ENCODE measurements at regions not wholly inside any gene's neighbourhood (a gene's known extent, or its start where the extent isn't known, plus 50 kb on each side); places are given as distances from the start of the nearest gene placed in this dataset.

DNA sequence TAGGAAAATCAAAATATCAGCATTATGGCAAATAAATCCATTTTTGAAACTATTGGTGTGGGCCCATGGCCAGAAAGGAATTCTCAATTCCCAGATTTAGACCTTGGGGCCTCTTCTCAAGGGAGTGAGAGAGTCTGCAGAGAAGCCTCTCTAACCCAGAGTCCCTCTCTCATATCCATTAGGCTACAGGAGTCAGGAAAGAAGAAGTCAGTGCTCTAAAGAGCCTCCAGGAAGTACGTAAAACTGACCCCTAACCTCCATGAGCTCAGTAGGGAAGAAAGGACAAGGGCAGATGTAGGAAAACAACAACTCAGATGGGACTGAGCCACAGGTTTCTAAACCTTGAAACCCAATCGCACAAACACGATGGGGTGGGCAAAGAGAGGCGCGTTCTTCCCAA is 479.9 kb upstream of the TNP1 start:
- peaks cover 8% of the 10 kb centered on the region for H3K4me1 ChIP-seq (ENCODE audit: insufficient read depth, low read length)
- no peak overlapping the region for H3K4me2 ChIP-seq (ENCODE audit: low read length)
- no peaks in the 10 kb centered on the region for H4K20me1 ChIP-seq (ENCODE audit: insufficient read depth, low read length)
- FAIRE-seq (no peak), DNase-seq (ENCODE audit: low read depth) (no peak)
- H3K4me1 Mint-ChIP-seq (ENCODE audit: low read depth, unreplicated experiment) = peaks cover 28% of the 10 kb centered on the region
- H3K9me3 Mint-ChIP-seq (ENCODE audit: unreplicated experiment) = no peaks in the 10 kb centered on the region
- peak overlapping the region; percentile 67 for H3K27ac Mint-ChIP-seq (ENCODE audit: unreplicated experiment)
- no peak overlapping the region for H2AFZ ChIP-seq (ENCODE audit: low read depth, low read length)
- H3K9ac ChIP-seq (ENCODE audit: low read length) = no peak overlapping the region
- H3K27me3 ChIP-seq (ENCODE audit: insufficient read depth, low read length) = no peaks in the 10 kb centered on the region
- H3K9me3 ChIP-seq (ENCODE audit: insufficient read depth, low read depth, low read length) = no peaks in the 10 kb centered on the region
- no peak for TF ChIP-seq EZH2 (IDR thresholded peaks at IDR 0.05; ENCODE audit: insufficient read depth, low read length)
- TF ChIP-seq, protein P1, sequence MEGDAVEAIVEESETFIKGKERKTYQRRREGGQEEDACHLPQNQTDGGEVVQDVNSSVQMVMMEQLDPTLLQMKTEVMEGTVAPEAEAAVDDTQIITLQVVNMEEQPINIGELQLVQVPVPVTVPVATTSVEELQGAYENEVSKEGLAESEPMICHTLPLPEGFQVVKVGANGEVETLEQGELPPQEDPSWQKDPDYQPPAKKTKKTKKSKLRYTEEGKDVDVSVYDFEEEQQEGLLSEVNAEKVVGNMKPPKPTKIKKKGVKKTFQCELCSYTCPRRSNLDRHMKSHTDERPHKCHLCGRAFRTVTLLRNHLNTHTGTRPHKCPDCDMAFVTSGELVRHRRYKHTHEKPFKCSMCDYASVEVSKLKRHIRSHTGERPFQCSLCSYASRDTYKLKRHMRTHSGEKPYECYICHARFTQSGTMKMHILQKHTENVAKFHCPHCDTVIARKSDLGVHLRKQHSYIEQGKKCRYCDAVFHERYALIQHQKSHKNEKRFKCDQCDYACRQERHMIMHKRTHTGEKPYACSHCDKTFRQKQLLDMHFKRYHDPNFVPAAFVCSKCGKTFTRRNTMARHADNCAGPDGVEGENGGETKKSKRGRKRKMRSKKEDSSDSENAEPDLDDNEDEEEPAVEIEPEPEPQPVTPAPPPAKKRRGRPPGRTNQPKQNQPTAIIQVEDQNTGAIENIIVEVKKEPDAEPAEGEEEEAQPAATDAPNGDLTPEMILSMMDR (IDR thresholded peaks at IDR 0.05; ENCODE audit: insufficient read depth, low read depth, low read length) = no peak
- no peaks in the 10 kb centered on the region for H3K36me3 Mint-ChIP-seq (ENCODE audit: low read depth, unreplicated experiment)
- no peaks in the 10 kb centered on the region for H3K79me2 ChIP-seq (ENCODE audit: insufficient read depth, low read length)
- H3K27ac ChIP-seq (ENCODE audit: low read depth, low read length) = no peak overlapping the region
- no peak overlapping the region for H3K4me3 Mint-ChIP-seq (ENCODE audit: unreplicated experiment)
- H3K27me3 Mint-ChIP-seq (ENCODE audit: low read depth, unreplicated experiment) = no peaks in the 10 kb centered on the region
- no peaks in the 10 kb centered on the region for H3K36me3 ChIP-seq (ENCODE audit: insufficient read depth, low read length)
- no peak overlapping the region for H3K4me3 ChIP-seq (ENCODE audit: insufficient read depth, low read depth, low read length)

DNA sequence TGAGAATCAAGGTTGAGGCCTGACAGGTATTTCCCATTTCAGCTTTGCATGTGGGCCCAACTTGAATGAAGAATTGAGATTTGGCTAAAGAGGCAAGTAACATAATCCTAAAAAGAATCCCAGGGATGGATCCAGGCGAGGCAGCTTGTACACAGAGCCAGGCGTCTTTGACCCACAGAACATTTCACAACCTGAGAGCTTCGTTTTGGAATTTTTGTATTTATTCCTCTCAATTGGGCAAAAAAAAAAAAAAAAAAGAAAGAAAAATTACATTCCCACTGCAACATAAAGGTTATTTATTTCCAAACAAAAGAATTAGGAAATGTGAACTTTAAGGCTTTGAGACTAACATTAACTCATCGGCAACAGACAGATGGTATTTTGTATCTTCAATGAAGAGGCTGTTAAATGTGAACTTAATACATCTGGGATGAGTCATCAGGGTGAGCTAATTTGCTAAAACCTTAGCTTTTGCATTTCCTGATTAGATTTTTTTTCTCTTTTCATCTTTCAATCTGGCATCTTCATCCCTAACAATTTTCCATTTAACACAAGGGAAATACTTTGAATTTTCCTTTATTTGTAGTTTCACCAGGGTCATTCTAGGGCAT is 478.5 kb upstream of the TNP1 start:
- no peaks in the 10 kb centered on the region for H3K36me3 Mint-ChIP-seq (ENCODE audit: low read depth, unreplicated experiment)
- FAIRE-seq (peak; percentile 91), DNase-seq (ENCODE audit: low read depth) (peak; percentile 93)
- no peaks in the 10 kb centered on the region for H3K36me3 ChIP-seq (ENCODE audit: insufficient read depth, low read length)
- H3K4me1 Mint-ChIP-seq (ENCODE audit: low read depth, unreplicated experiment) = peaks cover 28% of the 10 kb centered on the region
- H3K9me3 ChIP-seq (ENCODE audit: insufficient read depth, low read depth, low read length) = no peaks in the 10 kb centered on the region
- peaks cover 8% of the 10 kb centered on the region for H3K4me1 ChIP-seq (ENCODE audit: insufficient read depth, low read length)
- H3K9ac ChIP-seq (ENCODE audit: low read length) = no peak overlapping the region
- no peak overlapping the region for H3K27ac ChIP-seq (ENCODE audit: low read depth, low read length)
- peak overlapping the region; percentile 82 for H3K27ac Mint-ChIP-seq (ENCODE audit: unreplicated experiment)
- no peak overlapping the region for H2AFZ ChIP-seq (ENCODE audit: low read depth, low read length)
- no peaks in the 10 kb centered on the region for H3K79me2 ChIP-seq (ENCODE audit: insufficient read depth, low read length)
- no peak overlapping the region for H3K4me3 Mint-ChIP-seq (ENCODE audit: unreplicated experiment)
- H3K4me3 ChIP-seq (ENCODE audit: insufficient read depth, low read depth, low read length) = no peak overlapping the region
- H3K27me3 ChIP-seq (ENCODE audit: insufficient read depth, low read length) = no peaks in the 10 kb centered on the region
- H4K20me1 ChIP-seq (ENCODE audit: insufficient read depth, low read length) = no peaks in the 10 kb centered on the region
- peak overlapping the region; percentile 5 for H3K4me2 ChIP-seq (ENCODE audit: low read length)
- no peaks in the 10 kb centered on the region for H3K9me3 Mint-ChIP-seq (ENCODE audit: unreplicated experiment)
- no peaks in the 10 kb centered on the region for H3K27me3 Mint-ChIP-seq (ENCODE audit: low read depth, unreplicated experiment)
- no peak for TF ChIP-seq EZH2 (IDR thresholded peaks at IDR 0.05; ENCODE audit: insufficient read depth, low read length)
- TF ChIP-seq, protein P1 (IDR thresholded peaks at IDR 0.05; ENCODE audit: insufficient read depth, low read depth, low read length) = no peak

DNA sequence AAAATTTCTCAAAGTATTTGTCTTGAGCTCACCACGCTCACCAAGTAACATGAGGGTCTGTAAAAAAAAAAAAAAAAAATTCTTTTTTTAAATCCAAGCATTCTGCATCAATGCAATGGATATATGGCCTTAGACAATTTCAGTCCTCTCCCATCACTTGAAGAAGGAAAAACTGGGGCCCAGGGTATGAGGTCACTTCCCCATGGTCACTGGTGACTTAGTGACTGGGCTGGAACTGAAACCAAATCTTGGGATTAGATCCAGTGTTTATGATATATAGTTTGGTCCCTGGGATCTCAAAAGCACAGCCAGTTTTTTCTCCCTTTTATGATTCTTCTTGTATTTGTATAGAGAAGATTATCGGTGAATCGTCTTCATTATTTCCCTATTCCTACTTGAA is 477.9 kb upstream of the TNP1 start:
- TF ChIP-seq, protein P1 (IDR thresholded peaks at IDR 0.05; ENCODE audit: insufficient read depth, low read depth, low read length) = no peak
- no peak for TF ChIP-seq EZH2 (IDR thresholded peaks at IDR 0.05; ENCODE audit: insufficient read depth, low read length)
- Histone ChIP-seq H3K4me1 (ENCODE audit: insufficient read depth, low read length) (peaks cover 8% of the 10 kb centered on the region), H3K9ac (ENCODE audit: low read length) (no peak overlapping the region), H2AFZ (ENCODE audit: low read depth, low read length) (no peak overlapping the region), H3K9me3 (ENCODE audit: insufficient read depth, low read depth, low read length) (no peaks in the 10 kb centered on the region), H3K36me3 (ENCODE audit: insufficient read depth, low read length) (no peaks in the 10 kb centered on the region), H3K4me2 (ENCODE audit: low read length) (no peak overlapping the region), H4K20me1 (ENCODE audit: insufficient read depth, low read length) (no peaks in the 10 kb centered on the region), H3K27ac (ENCODE audit: low read depth, low read length) (no peak overlapping the region), H3K79me2 (ENCODE audit: insufficient read depth, low read length) (no peaks in the 10 kb centered on the region), H3K27me3 (ENCODE audit: insufficient read depth, low read length) (no peaks in the 10 kb centered on the region), H3K4me3 (ENCODE audit: insufficient read depth, low read depth, low read length) (no peak overlapping the region)
- FAIRE-seq = no peak
- no peaks in the 10 kb centered on the region for H3K27me3 Mint-ChIP-seq (ENCODE audit: low read depth, unreplicated experiment)
- H3K4me1 Mint-ChIP-seq (ENCODE audit: low read depth, unreplicated experiment) = peaks cover 30% of the 10 kb centered on the region
- no peak overlapping the region for H3K4me3 Mint-ChIP-seq (ENCODE audit: unreplicated experiment)
- DNase-seq (ENCODE audit: low read depth) = no peak
- no peaks in the 10 kb centered on the region for H3K9me3 Mint-ChIP-seq (ENCODE audit: unreplicated experiment)
- peak overlapping the region; percentile 20 for H3K27ac Mint-ChIP-seq (ENCODE audit: unreplicated experiment)
- no peaks in the 10 kb centered on the region for H3K36me3 Mint-ChIP-seq (ENCODE audit: low read depth, unreplicated experiment)
